K562 (cell line): ENCODE measurements at regions not wholly inside any gene's neighbourhood (a gene's known extent, or its start where the extent isn't known, plus 50 kb on each side); places are given as distances from the start of the nearest gene placed in this dataset.

Experiments
- ATAC-seq: fragments of 200-7000 bp; cut with Tn5 transposase; 3 replicates; pipeline ENCODE4 v1.9.1; 2020; ENCODE audit warnings: moderate library complexity
- BruUV-seq: library from RNA; stranded (reverse); fragments of 400-500 nt; replicated peaks from 2 replicates; lab custom pipeline; 2021; lab: Mats Ljungman, UMichigan
- CTCF ChIA-PET: fragments of 300-600 bp; formaldehyde crosslinking; extraction: SDS; loops from one replicate; lab custom pipeline; 2021; ENCODE audit warnings: low intra/inter-chr PET ratio; lab: Yijun Ruan, JAX
- POLR2A ChIA-PET: fragments of 300-600, 350-650 bp; sonication (Branson Sonifier 250); formaldehyde crosslinking; extraction: SDS; loops from one replicate; lab custom pipeline; 2021; ENCODE audit warnings: antibody characterized with exemption, inconsistent platforms; lab: Yijun Ruan, JAX
- DNase-seq, 4 experiments: peaks; one replicate each; pipeline versions ENCODE4 v3.0.0 to v3.0.0-alpha.2; 2011 to 2018; ENCODE audit warnings: low spot score in 3 of 4, mixed read lengths in 3 of 4; ENCODE audit errors: extremely low read depth in 1 of 4
- FAIRE-seq: peaks from 2 replicates; lab custom pipeline; 2011; peaks lifted over from hg19 to GRCh38; lab: Jason Lieb, UNC
- H2AFZ ChIP-seq: 2 replicates; pipeline ENCODE4 v1.6.0; 2011; ENCODE audit warnings: low read depth, low read length, control low read depth, inconsistent platforms
- H3K27ac ChIP-seq: fragments of 200-600 bp; 3 replicates; pipeline ENCODE4 v1.8.0; 2011; ENCODE audit warnings: low read depth, mild to moderate bottlenecking, control low read depth, inconsistent platforms, low read length, moderate library complexity, mixed read lengths; ENCODE audit errors: extremely low read depth
- H3K27me3 ChIP-seq, 2 experiments: fragments of 300-600 bp in 1 of 2; 2 replicates in 1 of 2; 3 replicates in 1 of 2; pipeline versions ENCODE4 v1.6.0 to v1.8.0; 2011; ENCODE audit warnings: inconsistent platforms in 2 of 2, low read length in 2 of 2, mild to moderate bottlenecking in 1 of 2, mixed read lengths in 1 of 2, moderate library complexity in 1 of 2; ENCODE audit not compliant: control insufficient read depth in 2 of 2, insufficient read depth in 2 of 2
- H3K36me3 ChIP-seq: fragments of 300-600 bp; 3 replicates; pipeline ENCODE4 v1.8.0; 2011; ENCODE audit warnings: mild to moderate bottlenecking, low read length, inconsistent platforms; ENCODE audit not compliant: control insufficient read depth, insufficient read depth
- H3K4me1 ChIP-seq, 2 experiments: fragments of 200-600 bp in 1 of 2; replicated peaks in 1 of 2; 2 replicates in 1 of 2; 3 replicates in 1 of 2; pipeline versions ENCODE4 v1.5.1 to v1.8.0; 2011; ENCODE audit warnings: inconsistent platforms in 2 of 2, low read length in 2 of 2, mild to moderate bottlenecking in 1 of 2, mixed read lengths in 1 of 2, moderate library complexity in 1 of 2; ENCODE audit not compliant: control insufficient read depth in 2 of 2, insufficient read depth in 2 of 2
- H3K4me2 ChIP-seq: 2 replicates; pipeline ENCODE4 v1.6.1; 2011; ENCODE audit warnings: low read length, control low read depth, inconsistent platforms, mixed read lengths; ENCODE audit not compliant: insufficient read depth
- H3K4me3 ChIP-seq: fragments of 200-600 bp; sonication (generic), shearing (Covaris generic); 2 replicates; pipeline ENCODE4 v1.5.1; 2016; ENCODE audit warnings: control low read depth, inconsistent platforms
- H3K79me2 ChIP-seq: fragments of 200-600 bp; 3 replicates; pipeline ENCODE4 v1.8.0; 2011; ENCODE audit warnings: low read length, inconsistent platforms; ENCODE audit not compliant: control insufficient read depth, insufficient read depth
- H3K9ac ChIP-seq, 2 experiments: 2 replicates each; pipeline versions ENCODE4 v1.6.0 to v1.6.1; 2011; ENCODE audit warnings: low read depth in 2 of 2, low read length in 2 of 2, control low read depth in 1 of 2, inconsistent platforms in 1 of 2, mild to moderate bottlenecking in 1 of 2, mixed read lengths in 1 of 2; ENCODE audit not compliant: insufficient read depth in 1 of 2
- H3K9me1 ChIP-seq: one replicate; pipeline ENCODE4 v1.6.0; 2011; ENCODE audit warnings: inconsistent platforms, mild to moderate bottlenecking, low read length, moderate library complexity; ENCODE audit not compliant: control insufficient read depth, insufficient read depth
- H3K9me3 ChIP-seq: replicated peaks from 2 replicates; pipeline ENCODE4 v1.5.1; 2011; ENCODE audit warnings: low read depth, low read length, inconsistent platforms; ENCODE audit not compliant: control insufficient read depth, insufficient read depth
- H4K20me1 ChIP-seq: replicated peaks from 2 replicates; pipeline ENCODE4 v1.6.1; 2011; ENCODE audit warnings: low read length, inconsistent platforms, mixed read lengths; ENCODE audit not compliant: control insufficient read depth, insufficient read depth
- DIDO1 ChIP-seq: fragments of 450-650 bp; IDR thresholded peaks from 2 replicates; pipeline ENCODE4 v1.6.1; 2016; ENCODE audit warnings: low read depth, missing biosample characterization, missing genetic modification characterization
- FUS ChIP-seq: fragments of 200-400 bp; formaldehyde crosslinking; optimal IDR thresholded peaks from 2 replicates; pipeline ENCODE3; 2017; ENCODE audit warnings: low read depth, low read length
- KDM1A ChIP-seq, 2 experiments: fragments of 450-650 bp; IDR thresholded peaks; 2 replicates each; pipeline ENCODE4 v1.6.1; 2016; ENCODE audit warnings: mild to moderate bottlenecking in 2 of 2
- L3MBTL2 ChIP-seq: fragments of 450-650 bp; IDR thresholded peaks from 2 replicates; pipeline ENCODE4 v1.6.1; 2016; ENCODE audit warnings: mild to moderate bottlenecking, moderate library complexity
- MAZ ChIP-seq, 2 experiments: fragments of 450-650 bp in 1 of 2; sonication (generic) in 1 of 2; formaldehyde crosslinking; IDR thresholded peaks in 1 of 2; conservative IDR thresholded peaks in 1 of 2; 2 replicates each; pipeline versions ENCODE4 v1.4.0 to v1.5.0; 2020; ENCODE audit warnings: mild to moderate bottlenecking in 1 of 2, missing genetic modification reagents in 1 of 2
- PHTF2 ChIP-seq: fragments of 250-450 bp; sonication (Bioruptor Pico); IDR thresholded peaks from 2 replicates; pipeline ENCODE4 v1.5.0; 2021; ENCODE audit warnings: mild to moderate bottlenecking
- POLR3G ChIP-seq: IDR thresholded peaks from 2 replicates; pipeline ENCODE4 v1.6.1; 2011; ENCODE audit not compliant: insufficient read length, insufficient replicate concordance; ENCODE audit errors: extremely low read depth
- RUNX1 ChIP-seq: sonication (generic); IDR thresholded peaks from 2 replicates; pipeline ENCODE4 v1.6.1; 2016; ENCODE audit warnings: antibody characterized with exemption, low read depth
- TOE1 ChIP-seq, 2 experiments: fragments of 450-650 bp in 1 of 2; sonication (generic) in 1 of 2; formaldehyde crosslinking in 1 of 2; IDR thresholded peaks; 2 replicates each; pipeline versions ENCODE4 v1.7.1 to v1.8.0; 2016 to 2022; ENCODE audit warnings: borderline replicate concordance in 2 of 2, mild to moderate bottlenecking in 2 of 2, antibody characterized with exemption in 1 of 2, inconsistent platforms in 1 of 2, low read depth in 1 of 2, missing genetic modification reagents in 1 of 2, moderate library complexity in 1 of 2
- TSC22D4 ChIP-seq: fragments of 450-650 bp; IDR thresholded peaks from 2 replicates; pipeline ENCODE4 v1.6.1; 2016; ENCODE audit warnings: missing genetic modification characterization, missing biosample characterization, control low read depth
- ZNF175 ChIP-seq: fragments of 200-800 bp; sonication (Bioruptor generic); IDR thresholded peaks from 2 replicates; pipeline ENCODE4 v1.6.1; 2016; ENCODE audit warnings: low read depth, mild to moderate bottlenecking, missing genetic modification characterization, missing compliant biosample characterization
- ZNF224 ChIP-seq: sonication (generic); formaldehyde crosslinking; IDR thresholded peaks from 2 replicates; pipeline ENCODE4 v1.8.0; 2022; ENCODE audit warnings: mild to moderate bottlenecking, missing genetic modification reagents
- ZNF75A ChIP-seq: fragments of 450-650 bp; formaldehyde crosslinking; IDR thresholded peaks from 2 replicates; pipeline ENCODE4 v1.4.0; 2020; ENCODE audit warnings: mild to moderate bottlenecking
- WGBS: fragments of 100-300 bp; shearing (Covaris generic); methylation state at CpG from one replicate; pipeline ENCODE4 v1.1.6; 2016; ENCODE audit warnings: low coverage, mixed read lengths; ENCODE audit not compliant: insufficient coverage; ENCODE audit errors: missing lambda C conversion rate; 5-methylcytosine and 5-hydroxymethylcytosine counted together
- in situ Hi-C: fragments of 300-500 bp; cut with MboI; formaldehyde crosslinking; loops from 4 replicates; pipeline ENCODE4 v1.15.0; 2018; ENCODE audit warnings: inconsistent platforms, mixed read lengths
- intact Hi-C: fragments of 100-400 bp; cut with micrococcal nuclease; formaldehyde crosslinking; loops from 2 replicates; pipeline ENCODE4 v1.14.2; 2022
- TF ChIP-seq, protein P1 (sequence below): conservative IDR thresholded peaks from 2 replicates; pipeline ENCODE4 v1.6.1; 2011; ENCODE audit warnings: low read depth, mild to moderate bottlenecking, low read length; ENCODE audit not compliant: control insufficient read depth
- TF ChIP-seq, protein P2 (sequence below): sonication (generic); formaldehyde crosslinking; IDR thresholded peaks from 2 replicates; pipeline ENCODE4 v1.8.0; 2022; ENCODE audit warnings: missing genetic modification reagents, mild to moderate bottlenecking, borderline replicate concordance
- TF ChIP-seq, protein P3 (sequence below): sonication (generic); formaldehyde crosslinking; IDR thresholded peaks from 2 replicates; pipeline ENCODE4 v1.8.1; 2022; ENCODE audit warnings: missing genetic modification reagents

DNA sequence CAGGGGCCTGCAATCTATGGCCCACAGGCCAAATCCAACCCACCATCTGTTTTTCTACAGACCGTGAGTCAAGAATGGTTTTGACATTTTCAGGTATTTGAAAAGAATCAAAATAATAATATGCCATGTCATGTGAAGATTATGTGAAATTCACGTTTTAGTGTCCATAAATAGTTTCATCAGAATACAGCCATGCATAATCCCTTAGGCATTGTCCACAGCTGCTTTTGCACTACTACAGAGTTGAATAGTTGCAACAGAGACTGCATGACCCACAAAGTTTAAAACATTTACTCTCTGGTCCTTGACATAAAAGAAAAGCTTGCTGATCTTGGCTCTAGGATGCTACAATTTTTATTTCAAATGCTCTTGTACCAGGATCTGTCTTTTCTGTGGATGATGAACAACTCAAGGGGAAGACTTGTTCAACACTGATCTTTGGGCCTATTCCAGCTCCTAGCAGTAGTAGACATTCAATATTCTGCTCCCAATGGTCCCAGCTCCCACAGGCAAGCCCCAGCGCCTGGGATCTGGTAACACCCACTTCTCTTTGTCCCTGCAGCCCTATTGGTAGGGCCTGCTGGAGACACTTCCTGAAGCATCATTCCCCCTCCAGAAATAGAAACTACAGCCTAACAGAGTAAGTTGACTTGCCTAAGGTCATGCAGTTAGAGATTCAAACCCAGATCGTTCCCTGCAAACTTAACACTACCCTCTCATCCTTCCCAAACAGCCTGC is 76.9 kb downstream of the MRPL46 start:
- no peaks in the 10 kb centered on the region for H3K9me3 ChIP-seq
- in situ Hi-C loops (no loop called here), intact Hi-C loops (no loop called here)
- ChIA-PET POLR2A (interaction anchor here (0.6 kb wide), 1 partner anchor 48 kb away, joined by 3 read pairs; no protein-coding TSS in a partner anchor), CTCF (interaction anchor here (0.6 kb wide), 1 partner anchor 571 kb away, joined by 3 read pairs; no protein-coding TSS in a partner anchor)
- no peak overlapping the region for H3K4me2 ChIP-seq
- H4K20me1 ChIP-seq: no peaks in the 10 kb centered on the region; the same call in 1 of the 2 replicates
- no peaks in the 10 kb centered on the region for H3K79me2 ChIP-seq
- no peaks in the 10 kb centered on the region for H3K9me1 ChIP-seq
- H3K4me3 ChIP-seq: no peak overlapping the region
- no peaks in the 10 kb centered on the region for H3K36me3 ChIP-seq
- no peak for ATAC-seq
- WGBS: 0% methylated on average over 4 of the region's 4 CpGs
- no peak overlapping the region for H3K9ac ChIP-seq
- no peaks in the 10 kb centered on the region for H3K4me1 ChIP-seq
- FAIRE-seq: no peak
- H3K27me3 ChIP-seq: peaks cover 0 to 7% of the 10 kb centered on the region in 2 experiments; a peak in 1 of 5 replicates
- no peak overlapping the region for H3K27ac ChIP-seq
- no TSS peak for BruUV-seq
- H2AFZ ChIP-seq: no peak overlapping the region
- DNase-seq: no peak
- TF ChIP-seq ZNF175 (CRISPR knock-in tag) (no peak), ZNF224 (no peak), ZNF75A (CRISPR knock-in tag) (no peak), RUNX1 (no peak), PHTF2 (CRISPR knock-in tag) (no peak), FUS (no peak), KDM1A (IDR thresholded peaks at IDR 0.05) (no peak), MAZ (CRISPR knock-in tag; conservative IDR thresholded peaks at IDR 0.05 in 1 of 2, IDR thresholded peaks at IDR 0.05 in 1 of 2) (no peak), TOE1 (IDR thresholded peaks at IDR 0.05; ENCODE audit: borderline replicate concordance) (no peak), TOE1 (CRISPR knock-in tag; IDR thresholded peaks at IDR 0.05; ENCODE audit: borderline replicate concordance, low read depth) (no peak), L3MBTL2 (no peak), TSC22D4 (tag) (no peak), POLR3G (no peak), DIDO1 (tag) (no peak)
- TF ChIP-seq, protein P1, sequence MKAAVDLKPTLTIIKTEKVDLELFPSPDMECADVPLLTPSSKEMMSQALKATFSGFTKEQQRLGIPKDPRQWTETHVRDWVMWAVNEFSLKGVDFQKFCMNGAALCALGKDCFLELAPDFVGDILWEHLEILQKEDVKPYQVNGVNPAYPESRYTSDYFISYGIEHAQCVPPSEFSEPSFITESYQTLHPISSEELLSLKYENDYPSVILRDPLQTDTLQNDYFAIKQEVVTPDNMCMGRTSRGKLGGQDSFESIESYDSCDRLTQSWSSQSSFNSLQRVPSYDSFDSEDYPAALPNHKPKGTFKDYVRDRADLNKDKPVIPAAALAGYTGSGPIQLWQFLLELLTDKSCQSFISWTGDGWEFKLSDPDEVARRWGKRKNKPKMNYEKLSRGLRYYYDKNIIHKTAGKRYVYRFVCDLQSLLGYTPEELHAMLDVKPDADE: no peak
- TF ChIP-seq, protein P2, sequence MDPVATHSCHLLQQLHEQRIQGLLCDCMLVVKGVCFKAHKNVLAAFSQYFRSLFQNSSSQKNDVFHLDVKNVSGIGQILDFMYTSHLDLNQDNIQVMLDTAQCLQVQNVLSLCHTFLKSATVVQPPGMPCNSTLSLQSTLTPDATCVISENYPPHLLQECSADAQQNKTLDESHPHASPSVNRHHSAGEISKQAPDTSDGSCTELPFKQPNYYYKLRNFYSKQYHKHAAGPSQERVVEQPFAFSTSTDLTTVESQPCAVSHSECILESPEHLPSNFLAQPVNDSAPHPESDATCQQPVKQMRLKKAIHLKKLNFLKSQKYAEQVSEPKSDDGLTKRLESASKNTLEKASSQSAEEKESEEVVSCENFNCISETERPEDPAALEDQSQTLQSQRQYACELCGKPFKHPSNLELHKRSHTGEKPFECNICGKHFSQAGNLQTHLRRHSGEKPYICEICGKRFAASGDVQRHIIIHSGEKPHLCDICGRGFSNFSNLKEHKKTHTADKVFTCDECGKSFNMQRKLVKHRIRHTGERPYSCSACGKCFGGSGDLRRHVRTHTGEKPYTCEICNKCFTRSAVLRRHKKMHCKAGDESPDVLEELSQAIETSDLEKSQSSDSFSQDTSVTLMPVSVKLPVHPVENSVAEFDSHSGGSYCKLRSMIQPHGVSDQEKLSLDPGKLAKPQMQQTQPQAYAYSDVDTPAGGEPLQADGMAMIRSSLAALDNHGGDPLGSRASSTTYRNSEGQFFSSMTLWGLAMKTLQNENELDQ: no peak
- TF ChIP-seq, protein P3, sequence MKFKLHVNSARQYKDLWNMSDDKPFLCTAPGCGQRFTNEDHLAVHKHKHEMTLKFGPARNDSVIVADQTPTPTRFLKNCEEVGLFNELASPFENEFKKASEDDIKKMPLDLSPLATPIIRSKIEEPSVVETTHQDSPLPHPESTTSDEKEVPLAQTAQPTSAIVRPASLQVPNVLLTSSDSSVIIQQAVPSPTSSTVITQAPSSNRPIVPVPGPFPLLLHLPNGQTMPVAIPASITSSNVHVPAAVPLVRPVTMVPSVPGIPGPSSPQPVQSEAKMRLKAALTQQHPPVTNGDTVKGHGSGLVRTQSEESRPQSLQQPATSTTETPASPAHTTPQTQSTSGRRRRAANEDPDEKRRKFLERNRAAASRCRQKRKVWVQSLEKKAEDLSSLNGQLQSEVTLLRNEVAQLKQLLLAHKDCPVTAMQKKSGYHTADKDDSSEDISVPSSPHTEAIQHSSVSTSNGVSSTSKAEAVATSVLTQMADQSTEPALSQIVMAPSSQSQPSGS (CRISPR knock-in tag): no peak
